Renal cortex interstitium (tissue), 11 donors: ENCODE measurements at regions not wholly inside any gene's neighbourhood (a gene's known extent, or its start where the extent isn't known, plus 50 kb on each side); places are given as distances from the start of the nearest gene placed in this dataset.
"Not testable (repeated sequence)": the region's sequence is repeated elsewhere in the genome, so short reads cannot be mapped to it uniquely, and the experiment has no call there.

ENCODE experiments used
- DNase-seq, 11 donors: peaks; one replicate each; pipeline ENCODE4 v3.0.0-alpha.2; 2013; ENCODE audit warnings: low read depth in 9 of 11, low spot score in 4 of 11; ENCODE audit errors: extremely low read depth in 1 of 11

- no peak for DNase-seq
Observed at GRCh38 chr3:155995525-155996370, 124.6 kb upstream of the KCNAB1 start.

GRCh38 chr3:155996882-155997281, 123.5 kb upstream of the KCNAB1 start:
- no peak for DNase-seq

GRCh38 chr3:155998173-155998572, 122.2 kb upstream of the KCNAB1 start:
- DNase-seq, result not testable (repeated sequence)

GRCh38 chr3:156005736-156006135, 114.6 kb upstream of the KCNAB1 start:
- DNase-seq, result no peak

GRCh38 chr3:156010829-156011228, 109.5 kb upstream of the KCNAB1 start:
- no peak for DNase-seq

GRCh38 chr3:156014489-156014888, 105.9 kb upstream of the KCNAB1 start:
- DNase-seq, result no peak

- DNase-seq, result no peak
Observed at GRCh38 chr3:156016902-156017301, 103.5 kb upstream of the KCNAB1 start.

- DNase-seq, result peak in 3 of 11 donors; percentile 6 to 14 (median 7)
Observed at GRCh38 chr3:156017352-156018030, 102.9 kb upstream of the KCNAB1 start.

GRCh38 chr3:156024904-156025533, 95.4 kb upstream of the KCNAB1 start:
- DNase-seq, result no peak

- DNase-seq, result no peak
Observed at GRCh38 chr3:156029208-156029607, 91.2 kb upstream of the KCNAB1 start.

- DNase-seq, result no peak
Observed at GRCh38 chr3:156030723-156031122, 89.7 kb upstream of the KCNAB1 start.

- no peak for DNase-seq
Observed at GRCh38 chr3:156033428-156033827, 87.0 kb upstream of the KCNAB1 start.

- no peak for DNase-seq
Observed at GRCh38 chr3:156035158-156035557, 85.2 kb upstream of the KCNAB1 start.

GRCh38 chr3:156036258-156037053, 83.9 kb upstream of the KCNAB1 start:
- no peak for DNase-seq

- no peak for DNase-seq
Observed at GRCh38 chr3:156037356-156037755, 83.0 kb upstream of the KCNAB1 start.

- DNase-seq, result no peak
Observed at GRCh38 chr3:156038869-156039268, 81.5 kb upstream of the KCNAB1 start.

- no peak for DNase-seq
Observed at GRCh38 chr3:156040041-156040440, 80.3 kb upstream of the KCNAB1 start.

- not testable (repeated sequence) for DNase-seq
Observed at GRCh38 chr3:156041216-156041841, 79.0 kb upstream of the KCNAB1 start.

GRCh38 chr3:156041856-156042255, 78.5 kb upstream of the KCNAB1 start:
- not testable (repeated sequence) for DNase-seq
